Osteoblast (primary cell): ENCODE measurements at regions not wholly inside any gene's neighbourhood (a gene's known extent, or its start where the extent isn't known, plus 50 kb on each side); places are given as distances from the start of the nearest gene placed in this dataset.

Experiments
- DNase-seq: peaks from one replicate; pipeline ENCODE4 v3.0.0; 2011; ENCODE audit warnings: low spot score, mixed read lengths; ENCODE audit not compliant: insufficient read length; ENCODE audit errors: missing footprints
- H2AFZ ChIP-seq: 2 replicates; pipeline ENCODE4 v1.6.0; 2011; ENCODE audit warnings: mild to moderate bottlenecking, low read length
- H3K27ac ChIP-seq: 2 replicates; pipeline ENCODE4 v1.5.1; 2011; ENCODE audit warnings: mild to moderate bottlenecking, low read depth, low read length, moderate library complexity
- H3K27me3 ChIP-seq: 2 replicates; pipeline ENCODE4 v1.6.0; 2012; ENCODE audit warnings: mild to moderate bottlenecking, control low read depth, inconsistent platforms, low read length, moderate library complexity; ENCODE audit not compliant: insufficient read depth
- H3K36me3 ChIP-seq: 2 replicates; pipeline ENCODE4 v1.5.1; 2011; ENCODE audit warnings: mild to moderate bottlenecking, low read length, control low read depth, moderate library complexity; ENCODE audit not compliant: insufficient read depth
- H3K4me1 ChIP-seq: 2 replicates; pipeline ENCODE4 v1.5.1; 2011; ENCODE audit warnings: mild to moderate bottlenecking, low read length, control low read depth, moderate library complexity; ENCODE audit not compliant: insufficient read depth
- H3K4me2 ChIP-seq: 2 replicates; pipeline ENCODE4 v1.6.0; 2011; ENCODE audit warnings: mild to moderate bottlenecking, low read length; ENCODE audit not compliant: insufficient read depth
- H3K4me3 ChIP-seq: fragments of 200-600 bp; sonication (generic); 3 replicates; pipeline ENCODE4 v1.5.1; 2012; ENCODE audit warnings: mild to moderate bottlenecking, low read length, inconsistent platforms; ENCODE audit not compliant: insufficient read depth
- H3K79me2 ChIP-seq: 2 replicates; pipeline ENCODE4 v1.6.0; 2012; ENCODE audit warnings: mild to moderate bottlenecking, low read length, control low read depth, inconsistent platforms; ENCODE audit not compliant: insufficient read depth
- H3K9me3 ChIP-seq: 2 replicates; pipeline ENCODE4 v1.5.1; 2011; ENCODE audit warnings: low read depth, low read length, control low read depth
- H4K20me1 ChIP-seq: 2 replicates; pipeline ENCODE4 v1.6.0; 2012; ENCODE audit warnings: mild to moderate bottlenecking, low read length, control low read depth; ENCODE audit not compliant: insufficient read depth
- CTCF ChIP-seq: IDR thresholded peaks from 2 replicates; pipeline ENCODE4 v1.5.1; 2011; ENCODE audit warnings: mild to moderate bottlenecking, low read depth, low read length, moderate library complexity; ENCODE audit errors: extremely low read depth

GRCh38 chr11:130710021-130710420, 206.3 kb downstream of the SNX19 start:
- peaks cover 12% of the 10 kb centered on the region for H3K27me3 ChIP-seq
- H2AFZ ChIP-seq: no peak overlapping the region
- no peaks in the 10 kb centered on the region for H3K36me3 ChIP-seq
- TF ChIP-seq CTCF: no peak
- no peak overlapping the region for H3K4me3 ChIP-seq
- H3K4me1 ChIP-seq: peaks cover 20% of the 10 kb centered on the region
- no peak for DNase-seq
- H4K20me1 ChIP-seq: no peaks in the 10 kb centered on the region
- no peak overlapping the region for H3K4me2 ChIP-seq
- H3K9me3 ChIP-seq: no peaks in the 10 kb centered on the region
- H3K27ac ChIP-seq: no peak overlapping the region
- no peaks in the 10 kb centered on the region for H3K79me2 ChIP-seq

GRCh38 chr11:130710497-130711012, 205.7 kb downstream of the SNX19 start:
- no peak for DNase-seq
- Histone ChIP-seq H3K9me3 (no peaks in the 10 kb centered on the region), H3K4me2 (no peak overlapping the region), H3K27me3 (peaks cover 12% of the 10 kb centered on the region), H3K4me1 (peaks cover 18% of the 10 kb centered on the region), H3K79me2 (no peaks in the 10 kb centered on the region), H4K20me1 (no peaks in the 10 kb centered on the region), H3K4me3 (no peak overlapping the region), H3K36me3 (no peaks in the 10 kb centered on the region), H2AFZ (no peak overlapping the region), H3K27ac (no peak overlapping the region)
- no peak for TF ChIP-seq CTCF

GRCh38 chr11:130711193-130711592, 205.1 kb downstream of the SNX19 start:
- DNase-seq: no peak

GRCh38 chr11:130712480-130712879, 203.8 kb downstream of the SNX19 start:
- Histone ChIP-seq H3K4me3 (no peak overlapping the region), H3K36me3 (no peaks in the 10 kb centered on the region), H3K4me2 (no peak overlapping the region), H3K4me1 (no peaks in the 10 kb centered on the region), H3K79me2 (no peaks in the 10 kb centered on the region), H3K27ac (no peak overlapping the region), H2AFZ (no peak overlapping the region), H4K20me1 (no peaks in the 10 kb centered on the region), H3K9me3 (no peaks in the 10 kb centered on the region), H3K27me3 (peaks cover 25% of the 10 kb centered on the region)
- TF ChIP-seq CTCF: no peak
- DNase-seq: no peak

More at GRCh38 chr11:130711193-130711592, 205.1 kb downstream of the SNX19 start:
- no peaks in the 10 kb centered on the region for H4K20me1 ChIP-seq
- no peaks in the 10 kb centered on the region for H3K9me3 ChIP-seq
- H3K4me3 ChIP-seq: no peak overlapping the region
- no peaks in the 10 kb centered on the region for H3K36me3 ChIP-seq
- H2AFZ ChIP-seq: no peak overlapping the region
- H3K4me2 ChIP-seq: no peak overlapping the region
- no peak overlapping the region for H3K27ac ChIP-seq
- TF ChIP-seq CTCF: no peak
- peaks cover 14% of the 10 kb centered on the region for H3K27me3 ChIP-seq
- H3K79me2 ChIP-seq: no peaks in the 10 kb centered on the region
- peaks cover 12% of the 10 kb centered on the region for H3K4me1 ChIP-seq
